Cerebellar nuclear complex (tissue), 1 donor: ENCODE measurements at regions not wholly inside any gene's neighbourhood (a gene's known extent, or its start where the extent isn't known, plus 50 kb on each side); places are given as distances from the start of the nearest gene placed in this dataset.

ENCODE experiments used
- DNase-seq, 2 experiments: peaks; one replicate each; lab custom pipeline; 2025; lab: John Stamatoyannopoulos, UW

DNA sequence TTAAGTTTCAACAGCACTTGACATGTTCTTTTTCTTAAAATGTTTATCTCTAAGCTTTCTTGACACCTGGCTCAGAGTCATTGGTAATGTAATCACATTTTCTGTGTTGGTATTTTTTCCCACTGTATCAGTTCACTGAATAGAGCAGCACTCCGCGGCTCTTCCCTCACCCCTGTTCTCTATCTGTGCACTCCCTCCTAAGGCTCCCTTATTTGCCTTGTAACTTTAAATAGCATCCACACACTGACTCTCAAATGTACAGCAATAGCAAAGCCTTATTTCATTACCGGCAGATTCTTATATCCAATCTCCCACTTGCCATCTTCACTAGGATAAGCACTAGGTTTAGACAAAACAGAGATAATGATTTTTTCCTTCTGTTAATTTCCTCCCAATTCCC is 935.5 kb upstream of the SLC10A2 start:
- no peak for DNase-seq

DNA sequence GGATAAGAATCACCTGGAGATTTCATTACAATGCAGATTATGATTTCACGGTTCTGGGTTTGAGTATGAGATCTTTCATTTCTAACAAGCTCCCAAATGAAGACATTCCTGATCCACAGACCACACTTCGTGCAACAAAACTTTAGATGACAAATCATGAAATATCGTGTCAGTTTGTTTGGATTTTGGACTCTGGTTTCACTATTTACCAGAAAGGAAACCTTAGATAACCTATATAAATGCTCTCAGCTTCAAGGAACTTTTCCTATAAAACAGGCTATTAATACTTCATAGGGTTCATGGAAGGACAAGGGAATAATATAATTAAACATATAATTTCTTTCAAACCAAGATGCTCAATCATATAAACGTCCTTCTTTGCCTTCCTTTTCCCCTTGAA is 930.5 kb upstream of the SLC10A2 start:
- DNase-seq, result no peak

DNA sequence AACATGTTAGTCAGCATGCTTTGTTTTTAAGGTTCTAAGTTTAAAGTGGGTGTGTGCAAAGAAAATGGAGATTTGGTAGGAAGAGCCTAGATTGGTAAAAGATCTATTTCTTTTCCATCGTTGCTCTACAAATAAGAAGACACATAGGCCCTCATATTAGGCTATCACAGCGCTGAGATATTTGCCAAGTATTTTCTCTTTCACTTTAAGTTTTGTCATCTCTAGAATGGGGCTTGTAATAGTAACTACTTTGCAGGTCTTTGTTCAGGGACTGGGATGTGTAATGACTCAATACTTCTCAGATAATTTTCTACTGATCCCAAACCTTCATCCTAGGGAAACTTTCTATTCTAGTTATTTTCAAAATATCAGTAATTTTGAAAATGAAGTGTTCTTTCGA is 917.7 kb upstream of the SLC10A2 start:
- no peak for DNase-seq

DNA sequence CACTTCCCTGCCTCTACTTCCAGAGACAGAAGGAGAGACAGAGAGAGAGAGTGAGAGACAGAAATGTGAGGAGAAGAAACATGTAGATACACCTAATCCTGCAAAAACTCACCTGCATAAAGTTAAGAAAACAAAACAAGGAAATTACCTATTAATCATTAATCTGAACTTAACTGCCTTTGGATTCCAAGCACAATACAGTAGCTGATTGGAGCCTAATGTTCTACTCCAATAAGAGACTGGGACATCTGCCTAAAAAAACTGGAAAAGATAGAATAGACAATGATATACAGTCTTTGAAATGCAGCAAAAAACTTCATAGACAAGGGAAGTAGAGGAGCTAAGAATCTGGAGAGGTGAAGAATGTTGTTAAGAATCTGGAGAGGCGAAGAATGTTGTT is 910.2 kb upstream of the SLC10A2 start:
- DNase-seq, result no peak

DNA sequence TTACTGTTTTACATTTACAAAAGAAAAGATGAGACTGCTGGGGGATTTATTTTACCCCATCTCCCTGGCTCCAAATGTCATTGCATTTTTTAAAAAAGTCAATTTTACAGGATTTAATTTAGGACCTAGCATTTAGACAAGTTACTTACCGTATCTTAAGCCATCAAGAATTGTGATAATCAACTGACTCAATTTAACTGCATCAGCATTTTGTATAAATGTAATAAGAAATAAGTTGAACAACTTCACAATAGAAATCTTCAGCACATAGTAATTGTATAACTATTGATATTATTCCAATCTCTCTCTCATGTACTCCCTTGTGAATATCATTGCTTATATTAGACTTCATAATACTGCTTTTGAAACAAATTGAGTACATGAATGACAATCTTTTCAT is 907.5 kb upstream of the SLC10A2 start:
- DNase-seq, result no peak

DNA sequence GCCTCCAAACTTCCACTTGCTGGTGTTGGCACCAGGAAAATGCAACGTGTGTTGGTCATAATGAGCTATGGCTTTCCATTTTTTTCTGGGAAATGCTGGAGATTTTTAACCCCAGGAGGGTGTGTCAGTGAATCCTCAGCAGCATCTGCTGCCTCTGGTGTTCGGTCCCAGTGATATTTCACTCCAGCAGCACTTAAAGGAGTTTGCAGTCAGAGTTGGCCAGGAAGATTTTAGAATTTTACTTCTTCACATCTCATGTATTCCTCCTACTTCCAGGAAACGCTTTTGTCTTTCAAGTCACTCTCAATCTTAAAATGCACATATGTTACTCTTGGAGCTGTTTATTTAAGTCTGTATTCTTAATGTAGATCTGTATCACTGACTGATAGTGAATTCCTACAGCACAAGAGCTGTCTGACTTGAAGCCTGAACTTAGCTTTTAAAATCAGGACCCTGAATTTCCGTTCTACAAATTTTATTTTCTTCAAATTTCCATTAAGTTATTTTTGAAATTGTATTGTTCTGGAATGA is 903.4 kb upstream of the SLC10A2 start:
- DNase-seq, result no peak

DNA sequence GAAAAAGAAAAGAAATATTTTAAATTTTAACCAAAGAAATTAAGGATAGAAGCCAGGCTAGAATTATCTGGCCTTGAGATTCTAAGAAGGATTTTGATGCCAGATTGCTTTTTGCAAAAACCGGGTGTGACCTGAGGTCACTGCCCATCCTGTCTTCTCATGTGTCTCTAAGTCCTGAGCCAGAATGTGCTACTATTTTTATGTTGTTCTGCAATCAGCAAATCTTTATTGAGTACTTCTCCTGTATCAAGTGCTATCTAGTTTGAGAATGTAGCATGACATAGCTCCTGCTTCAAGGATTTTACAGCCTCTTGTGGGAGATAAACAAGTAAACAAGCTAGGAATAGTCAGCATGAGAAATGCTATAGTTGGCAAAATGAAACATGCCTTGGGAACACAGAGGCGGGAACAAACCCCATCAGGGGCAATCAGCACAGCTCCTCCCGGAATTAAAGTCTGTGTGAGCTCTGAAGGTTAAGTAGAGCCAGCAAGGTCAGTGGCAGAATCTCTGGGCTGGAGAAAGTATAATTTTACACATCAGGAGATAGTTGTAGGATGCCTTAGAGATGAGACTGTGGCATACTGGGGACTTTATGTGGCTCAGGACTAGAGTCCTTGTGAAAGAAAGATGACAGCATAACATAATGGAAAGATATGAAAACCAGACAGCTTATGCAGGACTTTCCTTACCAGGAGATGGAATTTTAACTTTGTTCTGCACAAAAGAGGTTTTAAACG is 899.5 kb upstream of the SLC10A2 start:
- no peak for DNase-seq

DNA sequence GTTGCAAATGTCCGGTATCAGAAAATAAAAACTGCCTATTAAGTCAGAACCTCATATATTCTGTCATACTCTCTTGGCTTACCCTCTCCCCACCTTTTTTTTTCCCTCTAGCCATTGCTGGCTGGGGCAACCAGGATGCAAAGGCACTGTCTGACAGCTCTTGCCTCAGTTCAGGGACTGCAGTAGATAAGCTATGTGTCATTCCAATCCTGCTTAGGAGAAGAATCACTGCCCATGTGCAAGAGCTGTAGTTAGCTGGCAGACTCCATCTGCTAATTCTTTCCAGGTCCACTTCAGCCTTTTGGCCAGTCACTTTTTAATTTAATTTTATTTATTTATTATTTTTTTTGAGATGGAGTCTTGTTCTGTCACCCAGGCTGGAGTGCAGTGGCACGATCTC is 895.6 kb upstream of the SLC10A2 start:
- DNase-seq, result no peak

DNA sequence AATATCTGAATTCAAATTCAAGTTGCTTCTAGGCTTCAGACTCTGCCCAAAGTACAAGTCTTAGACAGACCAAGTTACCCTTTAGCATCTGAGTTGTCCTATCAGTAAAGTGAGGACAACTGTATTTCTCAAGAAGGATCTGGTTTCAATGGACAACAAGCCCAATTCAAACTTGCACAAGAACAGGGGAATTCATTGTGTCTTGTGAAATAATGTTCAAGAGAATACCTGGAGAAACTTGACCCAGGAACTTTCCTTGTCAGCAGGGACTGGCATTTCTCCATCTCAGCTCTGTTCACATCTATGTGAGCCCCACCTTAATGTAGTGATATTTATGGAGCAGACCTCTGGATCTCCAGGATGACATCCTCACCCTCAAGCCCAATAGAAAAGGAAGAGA is 894.9 kb upstream of the SLC10A2 start:
- no peak for DNase-seq

DNA sequence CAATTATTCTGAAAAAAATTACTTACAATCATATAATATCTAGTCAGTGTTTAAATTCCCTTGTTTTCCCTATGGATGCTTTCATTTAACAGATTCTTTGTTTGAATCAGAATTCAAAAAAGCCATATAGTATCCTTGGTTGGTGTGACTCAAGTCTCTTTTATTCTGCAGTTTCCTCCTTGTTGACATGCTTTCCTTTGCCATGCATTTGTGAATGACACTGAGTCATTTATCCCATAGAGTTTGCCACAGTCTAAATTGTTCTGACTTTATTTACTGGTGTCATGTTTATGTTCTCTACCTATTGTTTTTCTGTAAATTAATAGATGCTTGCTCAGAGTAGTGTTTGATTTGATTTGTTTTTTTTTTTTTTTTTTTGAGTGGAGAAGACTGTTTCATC is 893.8 kb upstream of the SLC10A2 start:
- no peak for DNase-seq

DNA sequence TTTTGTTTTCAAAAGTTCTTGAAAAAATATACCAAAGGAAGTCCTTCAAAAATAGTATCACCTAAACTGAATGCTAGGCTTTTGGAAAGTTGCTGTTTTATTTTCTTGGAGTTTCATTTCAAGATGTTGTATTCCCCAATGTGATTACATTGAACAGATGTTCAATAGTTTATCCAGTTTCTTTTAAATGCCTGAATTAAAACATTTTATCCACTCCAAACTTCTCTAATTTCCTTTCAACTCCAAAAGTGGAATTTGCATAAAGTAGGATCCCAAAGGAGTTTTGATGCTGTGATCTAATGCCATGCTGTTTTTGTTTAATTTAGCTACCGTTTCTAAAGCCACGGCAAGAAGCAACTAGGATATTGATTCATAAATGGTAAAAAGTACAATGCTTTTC is 892.5 kb upstream of the SLC10A2 start:
- no peak for DNase-seq

DNA sequence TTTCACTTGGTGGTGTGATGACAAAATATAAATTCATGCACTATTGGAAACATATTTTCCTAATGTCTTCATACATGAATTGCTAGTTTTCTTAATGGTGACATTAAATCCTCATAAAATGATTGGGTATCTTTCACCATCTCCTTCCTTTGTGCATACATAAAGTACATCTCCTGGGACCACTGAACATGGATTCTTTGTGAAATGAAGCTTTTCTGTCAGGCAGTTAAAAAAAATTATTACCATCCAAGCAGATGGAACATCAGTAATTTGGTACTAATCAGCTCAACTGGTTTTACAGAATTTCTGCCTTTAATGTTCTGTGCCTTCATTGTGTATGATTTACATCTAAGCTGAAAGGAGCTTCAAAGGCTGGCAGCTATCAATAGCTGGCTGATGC is 891.7 kb upstream of the SLC10A2 start:
- no peak for DNase-seq

DNA sequence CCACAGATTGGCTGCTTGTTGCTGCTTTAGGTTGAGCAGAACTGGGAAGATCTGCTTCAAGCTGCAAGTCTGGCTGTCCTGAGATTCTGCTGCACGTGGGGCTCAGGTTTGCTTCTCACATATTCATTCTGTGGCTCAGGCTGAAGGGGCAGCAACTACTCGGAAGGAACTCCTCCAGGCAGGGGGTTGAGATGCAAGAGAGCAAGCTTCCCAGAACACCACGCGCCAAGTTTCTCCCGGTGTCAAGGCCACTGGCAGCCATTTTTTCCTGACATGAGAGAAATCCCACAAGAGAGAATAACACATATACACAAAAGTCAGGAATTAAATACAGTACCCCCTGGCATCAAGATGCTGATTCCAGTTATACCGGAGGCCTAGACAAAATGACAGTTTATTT is 887.6 kb upstream of the SLC10A2 start:
- DNase-seq, result no peak

DNA sequence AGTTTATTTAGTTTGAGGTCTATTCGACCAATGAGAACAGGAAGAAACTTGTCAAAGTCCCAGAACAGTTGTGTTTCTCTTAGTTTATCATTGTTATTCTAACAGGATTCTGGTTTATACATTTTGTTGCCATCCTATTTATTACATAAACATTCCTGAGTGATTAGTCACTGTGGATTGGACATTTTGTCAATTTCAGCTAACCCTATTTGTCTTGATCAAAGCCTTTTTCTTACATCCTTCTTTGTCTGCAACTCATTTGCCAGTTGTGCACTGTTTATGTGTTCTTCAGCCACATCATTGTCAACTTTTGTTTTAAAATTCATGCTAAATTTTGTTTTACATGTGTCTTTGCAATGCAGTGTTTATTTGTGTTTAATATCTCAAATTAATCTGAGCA is 886.0 kb upstream of the SLC10A2 start:
- DNase-seq, result no peak

DNA sequence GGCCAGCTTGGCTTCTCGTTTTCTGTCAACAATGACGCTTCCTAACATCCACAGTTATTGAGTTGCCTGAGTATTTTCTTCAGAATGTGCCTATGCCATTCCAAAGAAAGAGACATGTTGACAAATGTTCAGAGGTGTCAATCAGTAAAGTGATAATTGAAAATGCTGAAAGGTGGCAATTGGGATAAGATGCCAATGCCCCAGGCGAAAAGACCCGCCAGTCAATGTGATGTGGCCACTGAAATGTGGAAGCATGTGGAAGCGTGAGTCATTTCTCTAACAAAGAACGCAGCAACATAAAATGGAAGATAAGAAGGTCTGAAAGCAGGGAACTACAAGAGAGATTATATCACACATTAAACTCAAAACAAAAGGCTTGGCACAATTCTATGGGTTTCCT is 882.2 kb upstream of the SLC10A2 start:
- no peak for DNase-seq

DNA sequence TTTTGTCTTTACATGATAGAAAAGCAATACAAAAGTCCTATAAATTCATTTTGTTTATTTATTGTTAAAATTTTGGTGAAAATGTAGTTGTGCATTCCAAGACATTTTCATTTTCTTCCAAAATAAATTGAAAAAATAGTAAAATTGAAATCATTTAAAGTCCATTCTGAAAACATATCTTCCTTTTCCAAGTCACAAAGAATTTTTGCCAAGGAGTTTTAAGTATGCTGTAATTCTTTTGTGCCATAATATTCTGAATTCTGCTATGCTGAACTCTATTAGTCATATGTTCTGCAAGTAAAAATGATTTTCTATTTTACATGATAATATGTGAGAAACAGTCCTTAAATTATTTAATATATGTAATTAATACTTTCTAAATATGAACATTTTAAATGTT is 879.6 kb upstream of the SLC10A2 start:
- no peak for DNase-seq

DNA sequence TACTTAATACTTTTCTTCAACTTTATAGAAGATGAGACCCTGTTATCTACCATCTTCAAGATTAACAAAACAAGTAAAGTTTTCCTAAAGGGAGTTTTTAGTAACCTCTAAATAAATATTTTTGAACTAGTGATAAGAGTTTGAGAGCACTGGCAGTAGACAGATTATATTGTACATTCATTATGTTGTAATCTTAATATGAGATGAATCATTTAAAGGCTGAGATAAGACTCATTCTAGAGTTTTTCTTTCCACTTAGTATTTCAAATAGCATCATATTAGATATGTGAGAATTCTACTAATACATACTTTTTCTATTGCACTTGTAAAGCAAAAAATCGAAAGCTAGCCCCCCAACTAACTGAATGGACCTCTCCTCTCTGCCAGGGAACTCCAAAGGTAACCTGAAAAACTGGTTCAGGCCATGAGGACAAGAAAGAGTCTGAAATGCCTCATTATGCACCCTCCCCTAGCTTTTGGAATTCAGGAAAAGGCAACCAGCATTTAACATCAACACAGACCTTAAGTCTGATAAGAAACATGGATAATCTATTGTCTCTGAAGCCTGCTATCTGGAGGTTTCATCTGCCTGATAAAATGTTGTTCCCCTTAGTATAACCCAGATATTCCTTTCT is 875.4 kb upstream of the SLC10A2 start:
- no peak for DNase-seq

DNA sequence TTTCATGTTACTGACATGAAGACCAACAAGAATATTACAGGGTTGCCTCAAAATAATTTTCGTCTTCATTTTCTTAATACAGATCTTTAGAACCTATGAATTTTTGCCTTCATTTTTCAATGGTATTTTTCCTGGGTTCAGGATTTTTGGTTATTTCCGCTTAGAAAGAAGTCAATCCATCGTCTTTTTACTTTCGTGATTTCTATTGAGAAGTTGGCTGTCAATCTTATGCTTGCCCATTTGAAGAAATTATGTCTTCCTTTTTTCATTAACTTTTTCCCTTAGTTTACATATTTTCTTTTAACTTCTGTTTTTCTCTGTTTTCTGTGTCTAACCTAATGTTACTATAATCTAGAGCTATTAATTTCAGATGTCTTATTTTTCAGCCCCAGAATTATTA is 868.9 kb upstream of the SLC10A2 start:
- DNase-seq, result no peak

DNA sequence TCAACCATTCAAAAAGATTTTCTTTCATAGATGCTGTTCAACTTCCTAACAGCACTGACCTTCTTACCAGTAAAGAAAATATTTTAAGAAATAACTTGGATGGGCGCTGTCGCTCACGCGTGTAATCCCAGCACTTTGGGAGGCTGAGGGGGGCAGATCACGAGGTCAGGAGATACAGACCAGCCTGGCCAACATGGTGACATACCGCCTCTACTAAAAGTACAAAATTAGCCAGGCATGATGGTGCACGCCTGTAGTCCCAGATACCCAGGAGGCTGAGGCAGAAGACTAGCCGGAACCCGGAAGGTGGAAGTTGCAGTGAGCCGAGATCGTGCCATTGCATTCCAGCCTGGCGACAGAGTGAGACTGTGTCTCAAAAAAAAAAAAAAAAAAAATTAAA is 865.7 kb upstream of the SLC10A2 start:
- no peak for DNase-seq

DNA sequence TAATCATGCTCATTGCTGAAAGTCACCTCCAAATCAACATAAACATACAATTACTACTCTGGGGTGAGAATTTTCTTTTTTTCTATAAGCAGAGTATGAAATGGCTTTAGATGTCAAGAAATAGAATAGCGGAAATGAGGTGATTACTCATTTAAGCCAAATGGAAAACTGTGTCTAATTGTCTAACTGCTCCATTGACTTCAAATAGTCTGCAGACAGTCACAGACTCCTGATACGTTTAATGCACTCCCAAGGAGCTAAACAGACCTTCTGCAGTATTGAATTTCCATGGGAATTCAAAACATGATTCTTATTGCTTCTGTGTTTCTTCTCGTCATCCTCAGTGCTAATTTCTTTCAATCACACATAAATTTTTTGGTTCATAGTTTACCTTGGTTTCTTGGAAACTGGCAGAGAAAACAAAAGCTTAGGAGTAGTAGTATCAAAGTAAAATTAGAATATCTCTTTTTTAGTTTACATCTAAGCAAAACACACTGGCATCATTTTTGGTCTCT is 865.2 kb upstream of the SLC10A2 start:
- DNase-seq, result no peak

DNA sequence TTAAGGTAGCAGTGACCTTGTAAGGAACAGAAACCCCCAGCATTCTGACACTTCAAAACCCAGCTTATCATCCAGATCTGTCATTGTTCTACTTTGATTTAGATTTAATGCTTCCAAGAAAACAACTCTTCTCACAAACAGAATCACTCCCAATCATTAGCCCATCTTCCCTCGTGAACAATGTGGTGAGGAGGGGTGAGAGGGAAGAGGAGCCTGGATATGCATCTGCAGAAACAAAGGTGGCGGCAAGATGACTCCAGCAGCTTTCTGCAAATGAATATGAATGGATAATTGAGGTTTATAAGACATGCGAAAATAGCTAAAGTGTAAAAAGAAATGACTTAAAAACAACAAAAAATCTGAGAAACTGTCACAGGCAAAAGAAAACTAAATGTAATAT is 859.9 kb upstream of the SLC10A2 start:
- DNase-seq, result no peak

DNA sequence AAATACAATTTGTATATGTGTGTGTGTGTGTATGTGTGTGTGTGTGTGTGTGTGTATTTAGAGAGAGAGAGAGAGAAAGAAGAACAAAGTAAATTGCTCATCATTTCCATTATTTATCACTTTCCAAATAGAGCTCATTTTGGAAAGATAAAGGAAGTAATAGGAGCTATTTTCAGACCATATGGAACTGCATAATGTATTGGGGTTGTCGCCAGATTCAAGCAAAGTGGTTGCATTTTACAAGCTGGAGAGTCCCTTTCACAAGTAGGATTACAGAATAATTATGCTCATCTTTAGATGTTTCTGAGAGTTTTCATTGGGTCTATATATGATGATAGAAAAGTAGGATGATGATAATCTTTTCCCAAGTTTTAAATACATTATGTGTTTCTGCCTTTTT is 842.7 kb upstream of the SLC10A2 start:
- DNase-seq, result no peak

DNA sequence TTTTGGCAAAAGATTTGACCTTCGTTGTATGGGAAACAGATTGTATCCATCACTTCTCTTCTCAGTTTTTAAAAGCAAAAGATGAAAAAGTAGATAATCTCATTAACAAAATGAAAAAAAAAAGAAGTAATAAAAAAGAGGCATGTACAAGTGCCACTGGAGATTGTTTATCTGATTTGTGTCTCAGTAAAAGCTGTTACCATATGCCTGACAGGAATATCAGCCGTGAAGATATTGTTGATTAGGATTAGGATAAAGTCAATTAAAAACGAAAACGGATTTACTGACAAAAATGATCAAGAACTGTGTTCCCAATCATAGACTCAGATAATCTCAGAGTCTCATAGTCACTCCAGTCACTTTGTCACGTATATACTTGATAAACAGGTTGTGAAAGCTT is 842.1 kb upstream of the SLC10A2 start:
- DNase-seq, result no peak

DNA sequence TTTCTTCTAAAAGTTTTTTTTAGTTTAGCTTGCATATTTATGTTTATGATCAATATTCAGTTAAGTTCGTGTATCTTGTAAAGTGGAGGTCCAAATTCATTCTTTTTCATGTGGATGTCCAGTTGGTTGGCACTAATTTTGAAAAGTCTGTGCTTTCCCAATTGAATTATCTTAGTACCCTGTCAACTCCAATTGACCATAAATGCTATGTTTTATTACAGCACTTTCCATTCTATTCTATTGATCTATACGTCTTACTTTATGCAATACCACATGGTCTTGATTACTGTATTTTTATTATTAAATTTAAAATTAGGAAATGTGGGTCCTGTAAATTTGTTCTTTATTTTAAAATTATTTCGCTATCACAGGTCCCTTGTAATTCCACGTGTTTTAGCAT is 837.6 kb upstream of the SLC10A2 start:
- DNase-seq, result no peak
